IPS-11a (cell line): ENCODE measurements at regions not wholly inside any gene's neighbourhood (a gene's known extent, or its start where the extent isn't known, plus 50 kb on each side); places are given as distances from the start of the nearest gene placed in this dataset.
"Not testable (repeated sequence)": the region's sequence is repeated elsewhere in the genome, so short reads cannot be mapped to it uniquely, and the experiment has no call there.

Experiments used
- H3K4me3 ChIP-seq: one replicate; pipeline ENCODE4 v1.5.1; 2013; ENCODE audit warnings: low read depth, low read length, control low read depth

GRCh38 chr7:69228212-69228811 is 370.0 kb upstream of the AUTS2 start:
- H3K4me3 ChIP-seq = no peak overlapping the region

- H3K4me3 ChIP-seq = no peak overlapping the region
Measured at GRCh38 chr7:69232445-69233376, 365.6 kb upstream of the AUTS2 start.

DNA sequence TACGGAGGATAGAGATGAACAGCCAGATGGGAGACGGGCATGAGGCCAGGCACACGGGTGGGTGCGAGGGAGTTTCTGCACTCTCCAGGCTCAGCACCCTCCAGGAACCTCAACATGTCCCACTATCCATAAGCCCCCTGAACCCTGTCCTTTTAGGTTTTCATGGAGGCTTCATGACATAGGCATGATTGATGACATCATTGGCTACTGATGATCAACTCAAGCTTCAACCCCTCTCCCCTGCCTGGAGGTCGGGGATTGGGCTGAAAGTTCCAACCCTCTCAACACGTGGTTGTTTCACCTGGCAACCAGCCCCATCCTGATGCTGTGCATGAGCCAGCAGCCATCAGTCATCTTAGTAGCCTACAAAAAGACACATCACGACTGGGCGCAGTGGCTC is 360.7 kb upstream of the AUTS2 start:
- H3K4me3 ChIP-seq = no peak overlapping the region

- H3K4me3 ChIP-seq = no peak overlapping the region
Measured at GRCh38 chr7:69243016-69243415, 355.3 kb upstream of the AUTS2 start.

- no peak overlapping the region for H3K4me3 ChIP-seq
Measured at GRCh38 chr7:69244701-69245100, 353.6 kb upstream of the AUTS2 start.

- H3K4me3 ChIP-seq = no peak overlapping the region
Measured at GRCh38 chr7:69245646-69246045, 352.6 kb upstream of the AUTS2 start.

GRCh38 chr7:69246758-69247157 is 351.5 kb upstream of the AUTS2 start:
- H3K4me3 ChIP-seq = no peak overlapping the region

DNA sequence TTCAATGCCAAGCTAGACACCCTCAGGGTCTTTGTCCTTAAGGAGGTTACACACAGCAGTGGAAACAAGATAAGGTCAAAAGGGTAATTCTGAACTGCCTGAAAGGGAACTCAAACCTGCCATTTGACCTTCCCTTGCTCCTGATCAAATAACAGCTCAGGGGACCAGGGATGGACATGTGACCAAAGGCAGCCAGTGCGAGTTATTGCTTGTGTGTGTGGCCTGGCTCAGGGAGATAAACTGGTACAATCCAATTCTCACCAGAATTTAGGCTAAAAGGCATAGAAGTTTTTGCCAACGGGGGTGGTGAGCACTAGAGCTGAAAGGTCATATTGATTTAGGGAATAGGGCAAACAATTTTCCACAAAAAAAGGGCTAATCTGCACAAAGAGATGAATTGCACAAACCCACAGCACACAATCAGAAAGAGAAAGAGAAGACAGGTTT is 349.9 kb upstream of the AUTS2 start:
- H3K4me3 ChIP-seq = not testable (repeated sequence)

- no peak overlapping the region for H3K4me3 ChIP-seq
Measured at GRCh38 chr7:69250958-69251357, 347.3 kb upstream of the AUTS2 start.

DNA sequence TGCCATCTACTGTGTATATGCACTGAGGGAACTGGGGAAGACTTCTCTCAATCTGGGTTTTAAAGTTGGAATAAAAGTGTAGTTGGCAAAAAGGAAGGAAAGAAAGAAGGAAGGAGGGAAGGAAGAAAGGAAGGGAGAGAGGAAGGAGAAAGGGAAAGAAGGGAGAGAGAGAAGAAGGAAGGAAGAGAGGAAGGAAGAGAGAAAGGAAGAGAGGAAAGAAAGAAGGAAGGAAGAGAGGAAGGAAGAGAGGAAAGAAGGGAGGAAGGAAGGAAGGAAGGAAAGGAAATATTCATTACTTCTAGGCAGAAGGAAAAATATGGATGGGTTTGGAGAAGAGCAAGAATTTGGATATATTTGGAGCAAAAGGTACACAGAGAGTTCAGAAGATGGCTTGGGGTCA is 343.6 kb upstream of the AUTS2 start:
- no peak overlapping the region for H3K4me3 ChIP-seq

DNA sequence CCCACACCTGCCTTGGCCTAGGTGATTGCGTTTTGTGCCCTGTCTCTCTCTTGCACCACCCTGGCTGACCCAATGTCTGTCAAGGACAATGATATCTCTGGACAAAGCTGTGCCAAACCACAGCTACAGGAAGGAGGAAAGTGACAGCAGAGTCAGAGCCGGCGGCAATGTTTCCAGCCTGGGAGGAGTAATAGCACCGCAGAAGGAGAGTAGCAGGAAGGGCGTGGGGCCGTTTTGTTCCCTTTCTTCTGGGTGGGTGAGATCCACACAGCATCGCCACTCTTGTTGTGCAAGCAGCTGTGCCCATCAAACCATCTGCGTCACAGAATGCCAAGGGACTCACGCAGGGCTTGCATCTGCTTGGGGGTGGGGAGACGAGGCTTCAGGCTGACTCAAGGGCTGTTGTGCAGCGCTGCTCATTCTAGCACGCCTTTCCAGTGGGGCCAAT is 341.6 kb upstream of the AUTS2 start:
- H3K4me3 ChIP-seq = no peak overlapping the region

DNA sequence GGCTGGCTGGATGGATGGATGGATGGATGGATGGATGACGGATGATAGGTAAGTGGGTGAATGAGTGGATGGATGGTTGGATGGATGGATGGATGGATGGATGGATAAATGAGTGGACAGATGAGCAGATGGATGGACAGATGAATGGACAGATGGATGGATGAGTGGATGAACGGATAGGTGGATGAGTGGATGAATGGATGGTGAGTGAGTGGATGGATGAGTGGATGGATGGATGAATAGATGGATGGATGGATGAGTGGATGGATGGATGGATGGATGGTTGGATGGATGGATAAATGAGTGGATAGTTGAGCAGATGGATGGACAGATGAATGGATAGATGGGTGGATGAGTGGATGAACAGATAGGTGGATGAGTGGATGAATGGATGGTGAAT is 340.7 kb upstream of the AUTS2 start:
- H3K4me3 ChIP-seq = no peak overlapping the region

GRCh38 chr7:69259445-69259844 is 338.8 kb upstream of the AUTS2 start:
- no peak overlapping the region for H3K4me3 ChIP-seq

- H3K4me3 ChIP-seq = no peak overlapping the region
Measured at GRCh38 chr7:69260023-69260422, 338.3 kb upstream of the AUTS2 start.

- no peak overlapping the region for H3K4me3 ChIP-seq
Measured at GRCh38 chr7:69263550-69263949, 334.7 kb upstream of the AUTS2 start.

- no peak overlapping the region for H3K4me3 ChIP-seq
Measured at GRCh38 chr7:69269806-69270205, 328.5 kb upstream of the AUTS2 start.

DNA sequence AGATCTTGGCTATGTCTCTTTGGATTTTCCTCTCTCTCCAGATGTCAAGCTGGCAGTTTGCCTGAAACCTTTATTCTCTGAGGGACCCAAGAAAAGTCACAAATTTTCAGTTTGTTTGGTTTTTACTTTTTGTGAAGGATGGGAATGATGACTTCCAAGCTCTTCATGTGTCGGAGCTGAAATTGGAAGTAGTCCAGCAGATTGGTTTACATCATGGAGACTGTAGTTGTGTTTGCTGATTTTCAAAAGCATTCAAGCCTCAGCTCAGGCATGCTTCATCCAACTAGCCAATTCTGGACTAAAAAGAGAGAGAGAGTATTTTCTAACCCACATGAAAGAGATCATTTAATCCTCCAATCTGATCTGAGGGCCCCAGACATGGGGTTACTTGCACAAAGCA is 326.2 kb upstream of the AUTS2 start:
- H3K4me3 ChIP-seq = no peak overlapping the region

DNA sequence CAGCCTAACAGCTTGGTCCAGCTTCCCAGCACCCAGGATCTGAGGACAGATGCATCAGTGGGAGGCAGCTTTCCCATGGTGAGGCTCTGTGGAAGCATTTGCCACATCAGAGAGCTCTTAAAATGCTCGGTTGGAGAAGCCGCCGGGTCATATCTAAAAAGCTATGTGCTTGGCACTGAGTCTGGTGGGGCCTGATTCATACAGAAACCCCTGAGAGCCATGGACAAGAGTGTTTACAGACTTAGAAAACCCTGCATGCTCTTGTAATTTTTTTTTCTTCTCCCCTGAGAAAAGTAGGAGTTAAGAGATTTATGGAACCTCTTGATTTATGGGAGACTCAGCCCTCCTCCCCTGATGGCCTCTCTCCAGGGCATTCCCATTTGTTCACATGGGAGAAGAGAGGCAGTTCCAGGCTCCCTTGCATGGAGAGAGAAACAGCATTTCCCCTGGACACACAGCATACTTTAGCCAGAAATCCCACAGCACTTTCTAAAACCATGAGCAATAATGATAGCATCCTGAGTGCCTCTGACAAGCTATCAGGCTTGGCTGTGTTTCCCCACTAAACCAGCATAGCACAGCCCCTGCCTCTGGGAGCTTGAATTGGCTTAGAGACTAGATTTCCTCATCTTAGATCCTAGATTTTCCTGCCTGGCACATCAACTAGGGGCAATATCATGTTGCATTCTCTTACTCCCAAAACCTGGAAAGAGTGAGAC is 322.1 kb upstream of the AUTS2 start:
- no peak overlapping the region for H3K4me3 ChIP-seq

DNA sequence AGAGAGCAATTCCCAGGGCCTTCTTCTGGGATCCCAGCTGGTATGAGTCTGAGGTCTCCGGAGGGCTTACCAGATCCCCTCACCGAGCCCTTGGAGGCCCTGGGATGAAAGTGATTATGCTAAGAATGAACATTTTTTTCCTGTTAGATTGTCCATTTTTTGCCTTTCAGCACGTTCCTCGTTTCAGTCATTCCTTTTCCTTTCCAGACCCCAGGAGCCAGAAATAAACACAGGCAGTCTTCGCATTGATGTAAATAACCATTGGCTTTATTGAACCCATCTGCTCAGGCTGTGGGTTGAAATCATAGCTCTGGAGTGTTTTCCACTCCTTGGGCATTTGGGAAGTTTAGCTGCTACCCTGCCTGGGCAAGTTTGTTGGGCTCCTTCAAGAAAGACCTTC is 320.9 kb upstream of the AUTS2 start:
- no peak overlapping the region for H3K4me3 ChIP-seq

DNA sequence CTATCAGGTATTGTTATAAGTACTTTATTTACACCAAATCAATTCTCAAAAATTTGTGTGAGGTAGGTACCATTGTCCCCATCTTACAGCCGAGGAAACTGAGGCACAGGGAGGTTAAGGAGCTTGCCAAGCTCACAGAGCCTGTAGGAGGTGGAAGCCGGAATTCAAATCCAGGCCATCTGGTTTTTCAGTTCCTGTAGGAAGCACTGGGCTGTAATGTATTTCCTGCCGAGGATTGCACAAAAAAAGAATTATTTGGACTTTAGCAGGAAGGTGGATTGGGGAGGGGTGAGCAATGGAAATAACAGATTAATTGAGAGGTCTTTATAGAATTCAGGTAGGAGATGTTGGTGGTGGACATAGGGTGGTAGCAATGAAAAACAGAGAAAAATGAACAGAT is 315.3 kb upstream of the AUTS2 start:
- no peak overlapping the region for H3K4me3 ChIP-seq

- no peak overlapping the region for H3K4me3 ChIP-seq
Measured at GRCh38 chr7:69283421-69283820, 314.9 kb upstream of the AUTS2 start.

DNA sequence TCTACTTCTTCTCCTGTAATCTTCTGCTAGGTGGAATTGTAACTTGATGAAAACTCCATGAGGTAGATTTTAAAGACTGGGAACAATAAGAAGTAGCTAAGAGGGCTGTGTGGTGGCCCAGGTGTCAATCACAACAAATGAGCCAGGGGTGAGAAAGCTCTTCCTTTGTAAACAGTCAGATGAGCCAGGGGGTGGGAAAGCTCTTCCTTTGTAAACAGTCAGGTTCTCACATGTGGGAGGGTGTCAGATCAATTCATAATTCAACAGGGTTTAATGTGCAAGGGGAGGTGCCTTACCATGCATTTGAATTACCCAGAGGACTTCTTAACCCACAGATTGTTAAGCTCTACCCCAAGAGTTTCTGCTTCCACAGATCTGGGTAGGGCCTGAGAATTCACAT is 312.4 kb upstream of the AUTS2 start:
- no peak overlapping the region for H3K4me3 ChIP-seq
